Esophagus squamous epithelium (tissue), 4 donors: ENCODE measurements at regions not wholly inside any gene's neighbourhood (a gene's known extent, or its start where the extent isn't known, plus 50 kb on each side); places are given as distances from the start of the nearest gene placed in this dataset.

Experiments
- POLR2A ChIP-seq, 4 donors: fragments of 450-650 bp; IDR thresholded peaks; one replicate each; pipeline ENCODE4 v1.6.1; 2017; ENCODE audit warnings: antibody characterized with exemption in 4 of 4, mild to moderate bottlenecking in 4 of 4, moderate library complexity in 3 of 4
- TF ChIP-seq, protein P1 (sequence below), 6 experiments: fragments of 450-650 bp in 4 of 6; fragments of 200-600 bp in 2 of 6; sonication (generic) in 2 of 6; IDR thresholded peaks; one replicate each; pipeline ENCODE4 v1.5.1; 2016 to 2019; ENCODE audit warnings: antibody characterized with exemption in 6 of 6, mild to moderate bottlenecking in 4 of 6, moderate library complexity in 4 of 6

DNA sequence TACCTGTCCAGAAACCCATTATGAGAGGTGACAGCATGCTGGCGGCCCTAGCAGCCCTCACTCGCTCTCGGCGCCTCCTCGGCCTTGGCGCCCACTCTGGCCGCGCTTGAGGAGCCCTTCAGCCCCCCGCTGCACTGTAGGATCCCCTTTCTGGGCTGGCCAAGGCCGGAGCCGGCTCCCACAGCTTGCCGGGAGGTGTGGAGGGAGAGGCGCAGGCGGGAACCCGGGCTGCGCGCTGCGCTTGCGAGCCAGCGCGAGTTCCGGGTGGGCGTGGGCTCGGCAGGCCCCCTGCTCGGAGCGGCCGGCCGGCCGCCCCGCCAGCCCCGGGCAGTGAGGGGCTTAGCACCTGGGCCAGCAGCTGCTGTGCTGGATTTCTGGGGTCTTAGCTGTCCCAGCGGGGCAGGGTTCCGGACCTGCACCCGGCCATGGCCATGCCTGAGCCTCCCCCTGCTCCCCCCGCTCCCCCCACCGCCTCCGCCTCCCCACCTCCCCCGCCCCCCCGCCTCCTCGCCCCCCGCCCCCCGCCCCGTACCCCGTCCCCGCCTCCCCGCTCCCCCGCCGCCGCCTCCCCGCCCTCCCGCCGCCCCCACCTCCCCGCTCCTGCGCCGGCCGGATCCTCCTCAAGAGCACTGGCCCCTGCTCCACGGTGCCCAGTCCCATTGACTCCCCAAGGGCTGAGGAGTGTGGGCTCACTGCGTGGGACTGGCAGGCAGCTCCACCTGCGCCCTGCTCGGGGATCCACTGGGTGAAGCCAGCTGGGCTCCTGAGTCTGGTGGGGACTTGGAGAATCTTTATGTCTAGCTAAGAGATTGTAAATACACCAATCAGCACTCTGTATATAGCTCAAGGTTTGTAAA is 163.1 kb downstream of the KLHL28 start:
- TF ChIP-seq, protein P1, sequence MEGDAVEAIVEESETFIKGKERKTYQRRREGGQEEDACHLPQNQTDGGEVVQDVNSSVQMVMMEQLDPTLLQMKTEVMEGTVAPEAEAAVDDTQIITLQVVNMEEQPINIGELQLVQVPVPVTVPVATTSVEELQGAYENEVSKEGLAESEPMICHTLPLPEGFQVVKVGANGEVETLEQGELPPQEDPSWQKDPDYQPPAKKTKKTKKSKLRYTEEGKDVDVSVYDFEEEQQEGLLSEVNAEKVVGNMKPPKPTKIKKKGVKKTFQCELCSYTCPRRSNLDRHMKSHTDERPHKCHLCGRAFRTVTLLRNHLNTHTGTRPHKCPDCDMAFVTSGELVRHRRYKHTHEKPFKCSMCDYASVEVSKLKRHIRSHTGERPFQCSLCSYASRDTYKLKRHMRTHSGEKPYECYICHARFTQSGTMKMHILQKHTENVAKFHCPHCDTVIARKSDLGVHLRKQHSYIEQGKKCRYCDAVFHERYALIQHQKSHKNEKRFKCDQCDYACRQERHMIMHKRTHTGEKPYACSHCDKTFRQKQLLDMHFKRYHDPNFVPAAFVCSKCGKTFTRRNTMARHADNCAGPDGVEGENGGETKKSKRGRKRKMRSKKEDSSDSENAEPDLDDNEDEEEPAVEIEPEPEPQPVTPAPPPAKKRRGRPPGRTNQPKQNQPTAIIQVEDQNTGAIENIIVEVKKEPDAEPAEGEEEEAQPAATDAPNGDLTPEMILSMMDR (IDR thresholded peaks at IDR 0.05) = no peak
- TF ChIP-seq POLR2A (IDR thresholded peaks at IDR 0.05) = no peak
